ENCODE measurements at regions not wholly inside any gene's neighbourhood (a gene's known extent, or its start where the extent isn't known, plus 50 kb on each side); places are given as distances from the start of the nearest gene placed in this dataset.

GRCh38 chr7:118573085-118573484 is 348.6 kb downstream of the ANKRD7 start:
- DNase-seq (ENCODE audit: low spot score) = no peak

- no peak for DNase-seq (ENCODE audit: low spot score)
These were observed 351.0 kb downstream of the ANKRD7 start for GRCh38 chr7:118575393-118575948.

DNA sequence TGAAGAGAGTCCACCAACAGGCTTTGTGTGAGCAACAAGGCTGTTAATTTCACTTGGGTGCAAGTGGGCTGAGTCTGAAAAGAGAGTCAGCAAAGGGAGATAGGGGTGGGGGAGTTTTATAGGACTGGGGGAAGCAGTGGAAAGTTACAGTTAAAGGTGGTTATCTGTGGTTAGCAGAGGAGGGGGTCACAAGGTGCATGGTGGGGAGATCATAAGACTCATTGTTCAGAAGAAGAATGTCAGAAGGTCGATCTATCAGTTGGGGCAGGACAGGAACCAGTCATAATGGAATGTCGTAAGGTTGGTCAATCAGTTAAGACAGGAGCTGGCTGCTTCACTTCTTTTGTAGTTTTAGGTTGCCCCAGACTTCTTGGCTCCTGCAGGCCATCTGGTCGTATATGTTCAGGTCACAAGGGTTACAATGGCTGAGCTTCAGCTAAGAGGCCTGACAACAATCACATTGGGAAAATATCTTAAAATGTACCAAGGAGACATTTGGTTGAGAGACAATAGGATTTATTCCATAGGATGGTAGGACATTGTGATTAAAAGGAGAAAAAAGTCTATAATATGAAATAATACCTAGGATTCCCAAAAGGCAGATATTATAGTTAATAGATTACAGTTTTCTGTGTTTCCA is 356.4 kb downstream of the ANKRD7 start:
- DNase-seq (ENCODE audit: low spot score) = no peak

DNA sequence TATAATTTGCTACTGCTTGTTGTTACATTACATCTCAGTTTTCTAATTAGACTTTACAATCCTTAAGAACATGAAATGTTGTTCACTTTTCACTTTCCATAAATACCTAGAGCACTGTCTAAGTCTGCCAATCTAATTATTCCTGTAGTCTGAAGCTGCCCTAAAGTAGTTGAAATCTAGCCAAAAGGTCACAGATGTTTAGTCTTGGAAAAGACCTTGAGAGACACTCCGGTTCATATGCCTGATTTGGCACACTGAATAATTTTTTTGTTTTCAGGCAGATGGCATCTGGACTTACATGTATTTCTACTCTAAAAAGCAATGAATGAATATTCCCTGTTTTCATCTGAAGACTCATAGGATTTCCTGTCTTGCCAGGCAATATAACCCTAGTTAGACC is 359.1 kb downstream of the ANKRD7 start:
- DNase-seq (ENCODE audit: low spot score) = no peak

DNA sequence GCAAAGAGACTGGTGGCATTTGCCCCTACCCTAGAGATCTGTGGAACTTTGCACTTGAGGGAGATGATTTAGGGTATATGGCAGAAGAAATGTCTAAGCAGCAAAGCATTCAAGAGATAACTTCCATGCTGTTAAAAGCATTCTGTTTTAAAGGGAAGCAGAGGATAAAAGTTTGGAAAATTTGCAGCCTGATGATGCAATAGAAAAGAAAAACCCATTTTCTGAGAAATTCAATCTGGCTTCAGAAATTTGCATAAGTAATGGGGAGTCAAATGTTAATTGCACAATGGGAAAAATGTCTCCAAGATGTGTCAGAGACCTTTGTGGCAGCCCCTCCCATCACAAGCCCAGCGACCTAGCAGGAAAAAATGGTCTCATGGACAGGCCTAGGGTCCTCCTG is 361.7 kb downstream of the ANKRD7 start:
- no peak for DNase-seq (ENCODE audit: low spot score)

- DNase-seq (ENCODE audit: low spot score) = no peak
These were observed 365.6 kb downstream of the ANKRD7 start for GRCh38 chr7:118590107-118590506.

DNA sequence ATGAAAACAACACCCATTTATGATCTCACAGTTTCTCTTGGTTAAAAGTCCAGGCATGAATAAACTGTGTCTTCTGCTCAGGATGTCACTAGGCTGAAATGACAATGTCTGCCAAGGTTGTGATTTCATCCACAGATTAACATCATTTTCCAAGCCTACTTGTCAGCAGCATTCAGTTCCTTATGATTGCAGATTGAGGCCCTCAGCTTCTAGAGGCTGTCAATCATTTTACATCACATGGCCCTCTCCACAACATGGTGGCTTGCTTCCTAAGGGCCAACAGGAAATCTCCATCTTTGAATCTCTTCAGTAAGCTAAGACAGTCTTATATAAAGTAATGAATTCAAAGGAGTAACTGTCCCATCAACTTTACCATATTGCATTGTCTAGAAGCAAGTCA is 377.6 kb downstream of the ANKRD7 start:
- no peak for DNase-seq (ENCODE audit: low spot score)

DNA sequence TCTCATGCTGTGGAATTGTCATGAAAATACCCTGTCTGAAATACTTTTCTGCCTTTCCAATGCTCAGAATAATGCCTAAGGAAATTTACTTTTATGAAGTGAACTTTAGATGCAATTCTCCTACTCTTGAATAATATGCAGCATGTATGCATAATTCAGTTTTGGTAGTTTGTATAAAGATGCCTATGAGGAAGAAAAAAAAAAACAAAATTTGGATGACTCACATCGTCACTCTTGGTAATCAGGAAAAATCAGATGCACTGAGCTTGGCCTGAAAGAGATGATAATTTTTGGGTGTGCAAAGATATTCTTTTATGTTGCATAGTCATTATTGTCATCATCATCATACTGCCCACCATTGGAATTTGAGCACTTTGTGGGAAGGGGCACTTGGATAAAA is 382.1 kb downstream of the ANKRD7 start:
- DNase-seq (ENCODE audit: low spot score) = no peak

- DNase-seq (ENCODE audit: low spot score) = no peak
These were observed 384.7 kb downstream of the ANKRD7 start for GRCh38 chr7:118609207-118609606.

GRCh38 chr7:118615681-118616080 is 391.2 kb downstream of the ANKRD7 start:
- no peak for DNase-seq (ENCODE audit: low spot score)

DNA sequence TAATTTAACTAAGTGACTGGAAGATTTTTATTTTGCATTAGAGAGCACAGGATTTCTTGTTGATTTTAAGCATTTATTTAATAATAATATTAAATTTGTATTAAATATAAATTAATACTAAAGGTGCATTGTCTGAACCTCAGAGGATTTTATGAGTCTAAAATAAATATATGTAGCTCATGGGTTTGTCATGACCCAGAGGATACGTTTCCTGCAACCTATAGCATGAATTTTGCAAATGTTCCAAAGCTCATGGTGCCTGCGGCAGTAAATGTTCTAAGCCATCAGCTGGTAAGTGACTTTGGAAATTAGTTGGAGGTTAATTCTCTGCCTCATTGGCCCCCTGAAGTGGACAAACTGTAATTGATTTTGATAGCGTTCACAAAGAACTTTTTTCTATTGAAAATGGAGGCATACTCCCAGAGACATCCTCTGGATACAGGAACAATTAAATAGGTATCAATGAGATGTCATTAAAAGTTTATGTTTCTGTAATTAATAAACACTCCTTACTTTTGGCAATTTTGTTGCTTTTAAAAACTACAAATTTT is 397.4 kb downstream of the ANKRD7 start:
- no peak for DNase-seq (ENCODE audit: low spot score)

GRCh38 chr7:118626739-118627138 is 402.2 kb downstream of the ANKRD7 start:
- DNase-seq (ENCODE audit: low spot score) = no peak

DNA sequence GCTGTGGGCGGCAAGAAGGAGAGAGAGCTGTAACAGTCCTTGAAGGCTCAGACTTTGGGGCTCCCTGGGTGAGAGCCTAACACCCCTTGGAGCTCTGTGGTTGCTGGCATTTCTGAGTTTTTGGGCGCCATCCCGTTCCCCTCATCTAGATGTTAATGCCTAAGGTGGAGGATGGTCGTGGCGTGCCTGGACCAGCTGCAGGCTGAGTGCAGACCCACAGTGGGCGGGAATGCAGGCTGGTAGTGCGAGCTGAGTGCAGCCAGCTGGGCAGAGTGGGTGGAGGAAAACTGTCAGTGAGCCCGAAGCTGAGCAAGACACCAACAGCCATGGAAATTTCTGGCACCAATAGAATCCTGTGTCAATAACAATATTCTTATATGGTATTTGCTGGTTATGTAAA is 403.0 kb downstream of the ANKRD7 start:
- no peak for DNase-seq (ENCODE audit: low spot score)

GRCh38 chr7:118629898-118630438 is 405.5 kb downstream of the ANKRD7 start:
- no peak for DNase-seq (ENCODE audit: low spot score)

DNA sequence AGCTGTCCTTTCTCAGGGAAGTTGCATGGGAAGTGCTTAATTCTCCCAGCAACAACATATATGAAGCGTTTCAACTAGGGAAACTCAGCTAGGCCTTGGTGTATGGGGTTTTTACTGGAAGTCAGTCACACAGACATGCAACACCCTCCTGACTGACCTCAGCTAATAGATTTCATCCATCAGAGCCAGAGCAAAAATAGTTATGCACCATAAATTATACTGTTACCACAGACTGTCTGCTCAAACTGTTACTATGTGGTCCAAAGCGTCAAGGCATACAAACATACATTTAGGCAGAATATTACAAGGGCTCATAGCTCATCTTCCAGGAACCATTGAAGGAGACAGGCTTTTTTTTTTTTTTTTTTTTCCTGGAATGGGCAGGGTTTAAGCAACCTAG is 417.9 kb downstream of the ANKRD7 start:
- DNase-seq (ENCODE audit: low spot score) = no peak

- DNase-seq (ENCODE audit: low spot score) = no peak
These were observed 419.8 kb downstream of the ANKRD7 start for GRCh38 chr7:118644346-118644745.

DNA sequence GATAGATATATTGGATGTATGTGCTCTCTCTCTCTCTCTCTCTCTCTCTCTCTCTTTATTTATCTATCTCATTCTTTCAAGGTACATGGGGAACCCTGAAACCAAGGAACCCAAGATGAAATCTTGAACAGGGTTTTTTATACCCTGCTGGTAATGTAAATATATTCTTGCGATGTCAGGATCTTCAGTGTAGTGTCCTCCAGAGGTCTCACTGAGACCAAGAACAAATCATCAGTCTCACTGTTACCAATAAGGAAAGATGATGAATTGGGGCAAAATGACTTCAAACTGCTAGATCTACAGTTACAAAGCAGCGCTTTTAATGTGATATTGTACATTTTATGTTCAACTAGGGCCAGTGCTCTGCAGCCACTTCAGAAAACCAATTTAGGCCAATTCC is 423.5 kb downstream of the ANKRD7 start:
- no peak for DNase-seq (ENCODE audit: low spot score)

GRCh38 chr7:118657391-118658005 is 433.0 kb downstream of the ANKRD7 start:
- DNase-seq (ENCODE audit: low spot score) = no peak

DNA sequence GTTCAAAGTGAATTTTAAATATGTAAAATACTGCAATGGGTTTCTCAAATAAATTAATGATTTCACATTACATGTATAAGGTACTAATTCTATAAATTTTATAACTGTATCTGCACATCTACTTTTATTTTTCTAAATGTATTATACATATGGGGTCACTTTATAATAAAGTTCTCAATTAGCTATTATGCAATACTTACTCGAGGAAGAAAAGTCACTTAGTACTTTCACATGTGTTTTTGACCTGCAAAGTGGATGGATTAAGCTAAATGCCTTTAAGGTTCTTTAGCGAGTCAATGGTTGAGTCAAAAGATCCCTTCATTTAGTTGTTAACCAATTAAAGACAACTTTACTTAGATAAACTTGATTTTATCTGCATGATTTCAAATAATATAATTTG is 437.8 kb downstream of the ANKRD7 start:
- no peak for DNase-seq (ENCODE audit: low spot score)

- DNase-seq (ENCODE audit: low spot score) = no peak
These were observed 440.0 kb downstream of the ANKRD7 start for GRCh38 chr7:118664498-118664897.

DNA sequence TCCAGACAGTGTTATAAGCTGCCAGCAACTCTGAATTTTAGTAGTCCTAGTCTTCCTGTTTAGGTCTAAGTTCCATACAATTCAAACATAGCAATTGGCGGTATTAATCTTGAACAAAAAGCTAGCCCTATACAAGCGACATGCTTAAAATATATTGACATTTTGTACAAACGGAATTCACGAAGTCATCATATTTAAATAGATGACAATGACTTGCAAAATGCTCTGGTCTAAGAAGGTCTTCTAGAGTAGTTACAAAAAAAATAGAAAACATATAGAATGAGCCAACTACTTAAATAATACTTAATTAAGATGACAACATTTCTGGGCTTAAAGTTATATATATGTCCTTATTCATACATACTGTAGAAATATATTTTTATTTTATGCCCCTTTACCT is 446.6 kb downstream of the ANKRD7 start:
- no peak for DNase-seq (ENCODE audit: low spot score)

DNA sequence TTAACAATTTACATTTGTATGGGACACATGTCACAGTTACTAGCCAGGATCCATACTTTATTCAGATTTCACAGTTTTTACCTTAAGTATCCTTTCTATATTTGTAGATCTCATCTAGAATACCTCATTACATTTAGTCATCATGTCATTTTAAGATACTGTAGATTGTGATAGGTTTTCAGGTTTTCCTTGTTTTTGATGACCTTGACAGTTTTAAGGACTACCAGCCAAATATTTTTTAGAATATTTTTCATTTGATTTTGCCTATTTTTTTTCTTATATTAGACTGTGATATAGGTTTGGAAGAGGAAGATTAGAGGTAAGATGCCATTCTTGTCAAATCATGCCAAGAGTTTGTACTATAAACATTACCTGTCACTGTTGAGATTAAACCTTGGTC is 460.3 kb downstream of the ANKRD7 start:
- no peak for DNase-seq (ENCODE audit: low spot score)

DNA sequence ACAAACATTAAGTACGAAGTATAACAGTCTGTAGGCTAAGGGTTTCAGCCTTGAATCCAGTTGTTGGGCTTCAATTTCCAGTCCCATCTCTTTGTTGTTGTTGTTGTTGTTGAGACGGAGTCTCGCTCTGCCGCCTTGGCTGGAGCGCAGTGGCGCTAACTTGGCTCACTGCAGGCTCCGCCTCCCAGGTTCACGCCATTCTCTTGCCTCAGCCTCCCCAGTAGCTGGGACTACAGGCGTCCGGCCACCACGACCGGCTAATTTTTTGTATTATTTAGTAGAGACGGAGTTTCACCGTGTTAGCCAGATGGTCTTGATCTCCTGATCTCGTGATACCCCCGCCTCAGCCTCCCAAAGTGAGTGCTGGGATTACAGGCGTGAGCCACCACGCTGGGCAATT is 464.9 kb downstream of the ANKRD7 start:
- no peak for DNase-seq (ENCODE audit: low spot score)

Measured in CD4-positive, alpha-beta T cell treated with Interleukin-15 for 4 hours (primary cell).